H9 (cell line): ENCODE measurements at regions not wholly inside any gene's neighbourhood (a gene's known extent, or its start where the extent isn't known, plus 50 kb on each side); places are given as distances from the start of the nearest gene placed in this dataset.

ENCODE experiments used
- DNase-seq: peaks from one replicate; pipeline ENCODE4 v3.0.0-alpha.2; 2017
- H2AFZ ChIP-seq: one replicate; pipeline ENCODE4 v1.6.1; 2013; ENCODE audit warnings: mild to moderate bottlenecking, low read length, control low read depth, moderate library complexity
- H2AK5ac ChIP-seq: 2 replicates; pipeline ENCODE4 v1.6.1; 2013; ENCODE audit warnings: low read length, control low read depth, mixed read lengths; ENCODE audit not compliant: insufficient read length
- H2BK120ac ChIP-seq: one replicate; pipeline ENCODE4 v1.6.1; 2013; ENCODE audit warnings: low read depth, mild to moderate bottlenecking, low read length, control low read depth, inconsistent platforms; ENCODE audit not compliant: poor library complexity, severe bottlenecking
- H2BK12ac ChIP-seq: 2 replicates; pipeline ENCODE4 v1.6.1; 2013; ENCODE audit warnings: low read length, control low read depth, mixed read lengths, low read depth; ENCODE audit not compliant: insufficient read length
- H2BK15ac ChIP-seq: 2 replicates; pipeline ENCODE4 v1.6.1; 2013; ENCODE audit warnings: low read depth, low read length, control low read depth
- H2BK20ac ChIP-seq: one replicate; pipeline ENCODE4 v1.6.1; 2013; ENCODE audit warnings: low read depth, mild to moderate bottlenecking, low read length, control low read depth, inconsistent platforms; ENCODE audit not compliant: poor library complexity, severe bottlenecking
- H2BK5ac ChIP-seq: 2 replicates; pipeline ENCODE4 v1.6.1; 2013; ENCODE audit warnings: low read length, control low read depth, mixed read lengths; ENCODE audit not compliant: insufficient read length
- H3K14ac ChIP-seq: 2 replicates; pipeline ENCODE4 v1.6.1; 2013; ENCODE audit warnings: low read length, control low read depth; ENCODE audit not compliant: insufficient read depth
- H3K18ac ChIP-seq: 2 replicates; pipeline ENCODE4 v1.6.1; 2013; ENCODE audit warnings: low read depth, mild to moderate bottlenecking, mixed read lengths, low read length, control low read depth; ENCODE audit not compliant: insufficient read length
- H3K23ac ChIP-seq: 2 replicates; pipeline ENCODE4 v1.6.1; 2013; ENCODE audit warnings: low read length, control low read depth, mixed read lengths, low read depth; ENCODE audit not compliant: insufficient read length
- H3K23me2 ChIP-seq: 2 replicates; pipeline ENCODE4 v1.6.1; 2013; ENCODE audit warnings: low read depth, mild to moderate bottlenecking, mixed read lengths, low read length, control low read depth; ENCODE audit not compliant: insufficient read length, poor library complexity, severe bottlenecking
- H3K27ac ChIP-seq: 2 replicates; pipeline ENCODE4 v1.5.1; 2013; ENCODE audit warnings: low read length, control low read depth, mixed read lengths, low read depth; ENCODE audit not compliant: insufficient read length
- H3K27me3 ChIP-seq: 2 replicates; pipeline ENCODE4 v1.6.1; 2013; ENCODE audit warnings: low read length, control low read depth, inconsistent platforms; ENCODE audit not compliant: insufficient read depth
- H3K4ac ChIP-seq: 2 replicates; pipeline ENCODE4 v1.6.1; 2013; ENCODE audit warnings: low read depth, mild to moderate bottlenecking, control low read depth, inconsistent platforms, low read length, moderate library complexity
- H3K4me1 ChIP-seq: 2 replicates; pipeline ENCODE4 v1.6.1; 2013; ENCODE audit warnings: low read length, control low read depth, inconsistent platforms; ENCODE audit not compliant: insufficient read depth
- H3K4me2 ChIP-seq: 2 replicates; pipeline ENCODE4 v1.6.1; 2013; ENCODE audit warnings: low read length, control low read depth, mixed read lengths; ENCODE audit not compliant: insufficient read length, insufficient read depth
- H3K56ac ChIP-seq: 2 replicates; pipeline ENCODE4 v1.6.1; 2013; ENCODE audit warnings: low read depth, mild to moderate bottlenecking, mixed read lengths, low read length, control low read depth; ENCODE audit not compliant: insufficient read length
- H3K79me1 ChIP-seq: 2 replicates; pipeline ENCODE4 v1.6.1; 2013; ENCODE audit warnings: low read depth, mild to moderate bottlenecking, moderate library complexity, low read length, control low read depth, inconsistent platforms; ENCODE audit not compliant: insufficient read depth, poor library complexity, severe bottlenecking
- H3K79me2 ChIP-seq: 2 replicates; pipeline ENCODE4 v1.6.1; 2013; ENCODE audit warnings: low read length, control low read depth, inconsistent platforms; ENCODE audit not compliant: insufficient read depth
- H3K9ac ChIP-seq: 2 replicates; pipeline ENCODE4 v1.6.1; 2013; ENCODE audit warnings: low read length, control low read depth, mixed read lengths; ENCODE audit not compliant: insufficient read length; ENCODE audit errors: extremely low read depth
- H3K9me3 ChIP-seq: one replicate; pipeline ENCODE4 v1.6.1; 2013; ENCODE audit warnings: low read depth, low read length, inconsistent platforms; ENCODE audit not compliant: control insufficient read depth
- H3T11ph ChIP-seq: one replicate; pipeline ENCODE4 v1.6.1; 2013; ENCODE audit warnings: mild to moderate bottlenecking, low read length, control low read depth, inconsistent platforms
- H4K20me1 ChIP-seq: one replicate; pipeline ENCODE4 v1.6.1; 2013; ENCODE audit not compliant: control insufficient read depth, insufficient read length, insufficient read depth
- H4K5ac ChIP-seq: 2 replicates; pipeline ENCODE4 v1.6.1; 2013; ENCODE audit warnings: low read depth, mild to moderate bottlenecking, mixed read lengths, low read length, control low read depth; ENCODE audit not compliant: insufficient read length
- H4K8ac ChIP-seq: replicated peaks from 2 replicates; pipeline ENCODE4 v1.6.1; 2013; ENCODE audit warnings: low read length, control low read depth, mixed read lengths, low read depth; ENCODE audit not compliant: insufficient read length
- H4K91ac ChIP-seq: 2 replicates; pipeline ENCODE4 v1.6.1; 2013; ENCODE audit warnings: low read depth, mild to moderate bottlenecking, moderate library complexity, mixed read lengths, low read length, control low read depth; ENCODE audit not compliant: insufficient read length
- H3K27ac Mint-ChIP-seq, 3 experiments: 2 replicates in 2 of 3; 3 replicates in 1 of 3; pipeline ENCODE4 v1.8.0; 2020 to 2021; ENCODE audit warnings: mixed read lengths in 3 of 3, mild to moderate bottlenecking in 1 of 3, moderate library complexity in 1 of 3
- H3K27me3 Mint-ChIP-seq: 2 replicates; pipeline ENCODE4 v1.8.0; 2021; ENCODE audit warnings: low read depth, mild to moderate bottlenecking, moderate library complexity, mixed read lengths
- H3K36me3 Mint-ChIP-seq, 3 experiments: 2 replicates in 2 of 3; 3 replicates in 1 of 3; pipeline ENCODE4 v1.8.0; 2020 to 2021; ENCODE audit warnings: low read depth in 3 of 3, mixed read lengths in 3 of 3; ENCODE audit not compliant: insufficient read depth in 1 of 3
- H3K4me1 Mint-ChIP-seq, 2 experiments: 2 replicates each; pipeline ENCODE4 v1.8.0; 2020; ENCODE audit warnings: mixed read lengths in 2 of 2
- H3K4me3 Mint-ChIP-seq, 2 experiments: 2 replicates in 1 of 2; 3 replicates in 1 of 2; pipeline ENCODE4 v1.8.0; 2020 to 2021; ENCODE audit warnings: mild to moderate bottlenecking in 2 of 2, mixed read lengths in 2 of 2, moderate library complexity in 1 of 2
- H3K9me3 Mint-ChIP-seq, 2 experiments: 2 replicates in 1 of 2; 3 replicates in 1 of 2; pipeline ENCODE4 v1.8.0; 2020; ENCODE audit warnings: mild to moderate bottlenecking in 2 of 2, mixed read lengths in 2 of 2, moderate library complexity in 1 of 2
- CTCF ChIP-seq: fragments of 200-600 bp; sonication (generic); conservative IDR thresholded peaks from 3 replicates; pipeline ENCODE4 v1.8.0; 2021; ENCODE audit warnings: antibody characterized with exemption, mild to moderate bottlenecking
- WGBS: extraction: QIAGEN DNeasy Blood & Tissue Kit; methylation state at CpG from one replicate; pipeline ENCODE4 v1.1.7; 2013; ENCODE audit warnings: missing lambda C conversion rate, low lambda C conversion rate, mixed read lengths; ENCODE audit not compliant: insufficient read length; ENCODE audit errors: extremely low coverage; 5-methylcytosine and 5-hydroxymethylcytosine counted together

- Mint-ChIP-seq H3K36me3 (no peaks in the 10 kb centered on the region), H3K27ac (no peak overlapping the region), H3K4me3 (no peak overlapping the region), H3K4me1 (no peaks in the 10 kb centered on the region; a peak in 1 of 4 replicates), H3K9me3 (no peaks in the 10 kb centered on the region), H3K27me3 (peaks cover 3% of the 10 kb centered on the region; the same call in 1 of the 2 replicates)
- Histone ChIP-seq H3K79me2 (no peaks in the 10 kb centered on the region), H3K9me3 (no peaks in the 10 kb centered on the region), H4K5ac (no peak overlapping the region), H4K8ac (no peak overlapping the region), H2BK120ac (no peak overlapping the region), H2BK12ac (no peak overlapping the region), H3K27me3 (no peaks in the 10 kb centered on the region), H3K56ac (no peak overlapping the region), H3K18ac (no peak overlapping the region), H3K9ac (no peak overlapping the region), H3K23ac (no peak overlapping the region), H3K4ac (no peak overlapping the region), H4K91ac (no peak overlapping the region), H2BK15ac (no peak overlapping the region), H3K27ac (no peak overlapping the region), H3K14ac (no peak overlapping the region), H3K4me1 (no peaks in the 10 kb centered on the region), H3T11ph (no peak overlapping the region), H3K4me2 (no peak overlapping the region), H2BK5ac (no peak overlapping the region), H2AFZ (no peak overlapping the region), H2AK5ac (no peak overlapping the region), H3K23me2 (no peaks in the 10 kb centered on the region), H3K79me1 (no peaks in the 10 kb centered on the region), H4K20me1 (no peaks in the 10 kb centered on the region), H2BK20ac (no peak overlapping the region)
- TF ChIP-seq CTCF = no peak
- no CpG with 5 or more reads among the region's 3 CpGs for WGBS
- no peak for DNase-seq
Observed at GRCh38 chr14:38883127-38883526, 219.9 kb downstream of the SEC23A start.
